T-helper 2 cell treated with Interferon-gamma antibody and Interleukin-4, amounts not matched to agents 5 μg/mL and 100 μg/mL, for 36 hours (primary cell): ENCODE measurements at regions not wholly inside any gene's neighbourhood (a gene's known extent, or its start where the extent isn't known, plus 50 kb on each side); places are given as distances from the start of the nearest gene placed in this dataset.

Experiments used
- DNase-seq: peaks from one replicate; pipeline ENCODE4 v3.0.0; 2021; ENCODE audit warnings: low spot score
- H3K27ac Mint-ChIP-seq: one replicate; pipeline ENCODE4 v1.8.0; 2021; ENCODE audit warnings: mild to moderate bottlenecking, mixed read lengths
- H3K27me3 Mint-ChIP-seq: one replicate; pipeline ENCODE4 v1.8.0; 2021; ENCODE audit warnings: low read depth, mixed read lengths
- H3K36me3 Mint-ChIP-seq: one replicate; pipeline ENCODE4 v1.8.0; 2021; ENCODE audit warnings: low read depth, mixed read lengths
- H3K4me1 Mint-ChIP-seq: one replicate; pipeline ENCODE4 v1.8.0; 2021; ENCODE audit warnings: low read depth, mixed read lengths
- H3K4me3 Mint-ChIP-seq: one replicate; pipeline ENCODE4 v1.8.0; 2022; ENCODE audit warnings: mild to moderate bottlenecking, moderate library complexity, mixed read lengths
- H3K9me3 Mint-ChIP-seq: one replicate; pipeline ENCODE4 v1.8.0; 2021; ENCODE audit warnings: mixed read lengths

GRCh38 chr14:94867209-94867608 lies 97.3 kb upstream of the GSC start:
- Mint-ChIP-seq H3K36me3 (no peaks in the 10 kb centered on the region), H3K4me1 (no peaks in the 10 kb centered on the region), H3K27ac (no peak overlapping the region), H3K4me3 (no peak overlapping the region), H3K27me3 (peaks cover 8% of the 10 kb centered on the region), H3K9me3 (no peaks in the 10 kb centered on the region)
- no peak for DNase-seq

GRCh38 chr14:94864387-94865195 lies 94.7 kb upstream of the GSC start:
- no peak for DNase-seq
- Mint-ChIP-seq H3K27me3 (peaks cover 5% of the 10 kb centered on the region), H3K4me3 (no peak overlapping the region)

GRCh38 chr14:94863366-94863765 lies 93.5 kb upstream of the GSC start:
- Mint-ChIP-seq H3K4me3 (no peak overlapping the region), H3K27ac (no peak overlapping the region), H3K36me3 (no peaks in the 10 kb centered on the region), H3K27me3 (peaks cover 5% of the 10 kb centered on the region), H3K9me3 (no peaks in the 10 kb centered on the region), H3K4me1 (no peaks in the 10 kb centered on the region)
- DNase-seq = no peak

More at GRCh38 chr14:94864387-94865195, 94.7 kb upstream of the GSC start:
- Mint-ChIP-seq H3K36me3 (no peaks in the 10 kb centered on the region), H3K27ac (no peak overlapping the region), H3K9me3 (no peaks in the 10 kb centered on the region), H3K4me1 (no peaks in the 10 kb centered on the region)

- no peak overlapping the region for H3K27ac Mint-ChIP-seq
- no peaks in the 10 kb centered on the region for H3K27me3 Mint-ChIP-seq
- no peak for DNase-seq
- no peaks in the 10 kb centered on the region for H3K36me3 Mint-ChIP-seq
- H3K9me3 Mint-ChIP-seq = no peaks in the 10 kb centered on the region
- no peak overlapping the region for H3K4me3 Mint-ChIP-seq
- no peaks in the 10 kb centered on the region for H3K4me1 Mint-ChIP-seq
These were observed 88.0 kb upstream of the GSC start for GRCh38 chr14:94857950-94858349.

- H3K36me3 Mint-ChIP-seq = no peaks in the 10 kb centered on the region
These were observed 84.0 kb upstream of the GSC start for GRCh38 chr14:94853920-94854319.

GRCh38 chr14:94850309-94851211 lies 80.6 kb upstream of the GSC start:
- Mint-ChIP-seq H3K9me3 (no peaks in the 10 kb centered on the region), H3K4me3 (no peak overlapping the region), H3K4me1 (no peaks in the 10 kb centered on the region), H3K27ac (no peak overlapping the region), H3K36me3 (no peaks in the 10 kb centered on the region), H3K27me3 (no peaks in the 10 kb centered on the region)
- DNase-seq = no peak

More at GRCh38 chr14:94853920-94854319, 84.0 kb upstream of the GSC start:
- H3K4me1 Mint-ChIP-seq = no peaks in the 10 kb centered on the region
- H3K4me3 Mint-ChIP-seq = no peak overlapping the region
- H3K27me3 Mint-ChIP-seq = no peaks in the 10 kb centered on the region
- H3K9me3 Mint-ChIP-seq = no peaks in the 10 kb centered on the region
- DNase-seq = no peak
- H3K27ac Mint-ChIP-seq = no peak overlapping the region

GRCh38 chr14:94844593-94845152 lies 74.8 kb upstream of the GSC start:
- Mint-ChIP-seq H3K4me3 (no peak overlapping the region), H3K27me3 (no peaks in the 10 kb centered on the region), H3K4me1 (no peaks in the 10 kb centered on the region), H3K9me3 (no peaks in the 10 kb centered on the region), H3K27ac (no peak overlapping the region), H3K36me3 (no peaks in the 10 kb centered on the region)
- DNase-seq = no peak

GRCh38 chr14:94840467-94840866 lies 70.6 kb upstream of the GSC start:
- Mint-ChIP-seq H3K27ac (no peak overlapping the region), H3K4me3 (no peak overlapping the region), H3K27me3 (no peaks in the 10 kb centered on the region), H3K36me3 (no peaks in the 10 kb centered on the region), H3K9me3 (no peaks in the 10 kb centered on the region), H3K4me1 (no peaks in the 10 kb centered on the region)
- DNase-seq = no peak

- DNase-seq = no peak
- no peak overlapping the region for H3K4me3 Mint-ChIP-seq
- no peaks in the 10 kb centered on the region for H3K9me3 Mint-ChIP-seq
- no peaks in the 10 kb centered on the region for H3K36me3 Mint-ChIP-seq
- H3K4me1 Mint-ChIP-seq = no peaks in the 10 kb centered on the region
- no peaks in the 10 kb centered on the region for H3K27me3 Mint-ChIP-seq
- no peak overlapping the region for H3K27ac Mint-ChIP-seq
These were observed 69.4 kb upstream of the GSC start for GRCh38 chr14:94839348-94839747.

GRCh38 chr14:94836849-94837248 lies 66.9 kb upstream of the GSC start:
- no peak overlapping the region for H3K4me3 Mint-ChIP-seq
- no peaks in the 10 kb centered on the region for H3K4me1 Mint-ChIP-seq
- H3K27me3 Mint-ChIP-seq = no peaks in the 10 kb centered on the region
- no peak for DNase-seq
- H3K27ac Mint-ChIP-seq = no peak overlapping the region
- no peaks in the 10 kb centered on the region for H3K36me3 Mint-ChIP-seq
- no peaks in the 10 kb centered on the region for H3K9me3 Mint-ChIP-seq

GRCh38 chr14:94833633-94834032 lies 63.7 kb upstream of the GSC start:
- Mint-ChIP-seq H3K9me3 (no peaks in the 10 kb centered on the region), H3K27me3 (no peaks in the 10 kb centered on the region), H3K27ac (no peak overlapping the region), H3K36me3 (no peaks in the 10 kb centered on the region), H3K4me1 (no peaks in the 10 kb centered on the region), H3K4me3 (no peak overlapping the region)
- no peak for DNase-seq

GRCh38 chr14:94831085-94831484 lies 61.2 kb upstream of the GSC start:
- DNase-seq = no peak
- no peak overlapping the region for H3K27ac Mint-ChIP-seq
- H3K9me3 Mint-ChIP-seq = no peaks in the 10 kb centered on the region
- no peaks in the 10 kb centered on the region for H3K4me1 Mint-ChIP-seq
- no peaks in the 10 kb centered on the region for H3K27me3 Mint-ChIP-seq
- H3K36me3 Mint-ChIP-seq = no peaks in the 10 kb centered on the region
- H3K4me3 Mint-ChIP-seq = no peak overlapping the region

- H3K27ac Mint-ChIP-seq = no peak overlapping the region
- H3K9me3 Mint-ChIP-seq = no peaks in the 10 kb centered on the region
- no peak overlapping the region for H3K4me3 Mint-ChIP-seq
- no peaks in the 10 kb centered on the region for H3K27me3 Mint-ChIP-seq
- H3K36me3 Mint-ChIP-seq = no peaks in the 10 kb centered on the region
- H3K4me1 Mint-ChIP-seq = no peaks in the 10 kb centered on the region
- no peak for DNase-seq
These were observed 58.0 kb upstream of the GSC start for GRCh38 chr14:94827711-94828447.
